Endothelial cell (in vitro differentiated cells): ENCODE measurements at regions not wholly inside any gene's neighbourhood (a gene's known extent, or its start where the extent isn't known, plus 50 kb on each side); places are given as distances from the start of the nearest gene placed in this dataset.

Source experiments
- DNase-seq: peaks from one replicate; pipeline ENCODE4 v3.0.0; 2021; ENCODE audit warnings: low spot score
- H3K27ac Mint-ChIP-seq: one replicate; pipeline ENCODE4 v1.8.0; 2021; ENCODE audit warnings: mixed read lengths, inconsistent platforms; ENCODE audit not compliant: unreplicated experiment
- H3K27me3 Mint-ChIP-seq: one replicate; pipeline ENCODE4 v1.8.0; 2021; ENCODE audit warnings: mild to moderate bottlenecking, moderate library complexity, mixed read lengths, inconsistent platforms; ENCODE audit not compliant: unreplicated experiment
- H3K36me3 Mint-ChIP-seq: one replicate; pipeline ENCODE4 v1.8.0; 2021; ENCODE audit warnings: mild to moderate bottlenecking, low read depth, mixed read lengths, inconsistent platforms; ENCODE audit not compliant: unreplicated experiment
- H3K4me1 Mint-ChIP-seq: one replicate; pipeline ENCODE4 v1.8.0; 2021; ENCODE audit warnings: mild to moderate bottlenecking, mixed read lengths, inconsistent platforms; ENCODE audit not compliant: unreplicated experiment
- H3K4me3 Mint-ChIP-seq: one replicate; pipeline ENCODE4 v1.8.0; 2021; ENCODE audit warnings: mild to moderate bottlenecking, mixed read lengths, inconsistent platforms; ENCODE audit not compliant: unreplicated experiment
- H3K9me3 Mint-ChIP-seq: one replicate; pipeline ENCODE4 v1.8.0; 2021; ENCODE audit warnings: mixed read lengths, inconsistent platforms; ENCODE audit not compliant: unreplicated experiment
- TF ChIP-seq, protein P1 (sequence below): fragments of 200-600 bp; sonication (generic); IDR thresholded peaks from one replicate; pipeline ENCODE4 v1.5.0; 2021; ENCODE audit warnings: antibody characterized with exemption; ENCODE audit not compliant: unreplicated experiment

DNA sequence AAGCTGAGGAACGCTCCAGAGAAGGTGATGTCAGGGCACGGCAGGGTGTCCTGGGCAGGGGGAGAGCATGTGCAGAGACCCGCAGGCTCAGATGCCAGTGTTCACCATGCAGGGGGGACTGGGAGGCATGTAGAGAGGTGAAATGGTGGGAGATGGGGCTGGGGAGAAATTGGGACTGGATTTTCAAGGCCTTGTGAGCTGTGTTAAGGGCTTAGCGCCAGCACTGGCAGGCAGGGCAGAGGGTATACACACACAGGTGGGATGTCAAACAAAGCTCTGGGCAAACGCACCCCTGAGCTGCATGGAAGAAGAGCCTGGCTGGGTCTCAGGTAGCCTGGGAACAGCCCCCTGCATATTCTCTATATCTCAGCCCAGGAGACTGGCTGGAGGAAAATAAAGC is 282.7 kb downstream of the SHQ1 start:
- TF ChIP-seq, protein P1, sequence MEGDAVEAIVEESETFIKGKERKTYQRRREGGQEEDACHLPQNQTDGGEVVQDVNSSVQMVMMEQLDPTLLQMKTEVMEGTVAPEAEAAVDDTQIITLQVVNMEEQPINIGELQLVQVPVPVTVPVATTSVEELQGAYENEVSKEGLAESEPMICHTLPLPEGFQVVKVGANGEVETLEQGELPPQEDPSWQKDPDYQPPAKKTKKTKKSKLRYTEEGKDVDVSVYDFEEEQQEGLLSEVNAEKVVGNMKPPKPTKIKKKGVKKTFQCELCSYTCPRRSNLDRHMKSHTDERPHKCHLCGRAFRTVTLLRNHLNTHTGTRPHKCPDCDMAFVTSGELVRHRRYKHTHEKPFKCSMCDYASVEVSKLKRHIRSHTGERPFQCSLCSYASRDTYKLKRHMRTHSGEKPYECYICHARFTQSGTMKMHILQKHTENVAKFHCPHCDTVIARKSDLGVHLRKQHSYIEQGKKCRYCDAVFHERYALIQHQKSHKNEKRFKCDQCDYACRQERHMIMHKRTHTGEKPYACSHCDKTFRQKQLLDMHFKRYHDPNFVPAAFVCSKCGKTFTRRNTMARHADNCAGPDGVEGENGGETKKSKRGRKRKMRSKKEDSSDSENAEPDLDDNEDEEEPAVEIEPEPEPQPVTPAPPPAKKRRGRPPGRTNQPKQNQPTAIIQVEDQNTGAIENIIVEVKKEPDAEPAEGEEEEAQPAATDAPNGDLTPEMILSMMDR, result no peak
- H3K4me3 Mint-ChIP-seq, result no peak overlapping the region
- H3K4me1 Mint-ChIP-seq, result peaks cover 12% of the 10 kb centered on the region

DNA sequence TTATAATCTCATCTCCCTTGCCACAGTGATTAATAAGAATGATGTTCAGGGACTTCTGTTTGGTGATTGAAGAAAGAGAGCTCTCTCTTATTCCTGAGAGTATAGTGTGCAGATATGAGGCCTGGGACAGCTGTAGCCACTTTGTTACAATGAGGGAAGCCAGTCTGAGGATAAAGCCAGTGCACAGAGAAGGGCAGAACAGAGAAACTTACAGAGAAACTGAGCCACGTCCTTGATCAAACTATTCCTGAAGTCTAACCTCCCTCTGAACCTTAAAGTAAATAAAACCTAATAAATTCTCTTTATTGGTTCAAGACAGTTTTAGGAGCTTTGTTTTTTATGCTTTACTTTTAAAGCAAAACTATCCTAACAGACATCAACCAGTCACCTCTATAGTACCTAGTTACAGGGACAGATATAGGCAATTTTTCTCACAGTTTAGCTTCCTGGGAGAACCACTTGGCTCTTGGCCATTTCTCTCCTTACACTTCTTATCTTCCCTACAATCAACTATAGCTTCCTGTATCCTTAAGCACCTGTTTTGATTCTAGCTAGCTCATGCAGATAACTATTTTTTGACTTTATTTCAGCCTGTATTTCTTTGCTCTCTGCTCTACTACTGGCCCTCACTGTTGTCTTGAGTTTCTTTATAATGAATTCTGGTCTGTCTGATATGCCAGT is 284.4 kb downstream of the SHQ1 start:
- Mint-ChIP-seq H3K27me3 (no peaks in the 10 kb centered on the region), H3K4me3 (no peak overlapping the region), H3K9me3 (peaks cover 5% of the 10 kb centered on the region), H3K4me1 (peaks cover 12% of the 10 kb centered on the region), H3K36me3 (peaks cover 5% of the 10 kb centered on the region), H3K27ac (no peak overlapping the region)
- TF ChIP-seq, protein P1, result no peak
- no peak for DNase-seq

More for the DNA sequence above, 282.7 kb downstream of the SHQ1 start:
- peaks cover 5% of the 10 kb centered on the region for H3K9me3 Mint-ChIP-seq
- peaks cover 5% of the 10 kb centered on the region for H3K36me3 Mint-ChIP-seq
- DNase-seq, result no peak
- no peaks in the 10 kb centered on the region for H3K27me3 Mint-ChIP-seq
- H3K27ac Mint-ChIP-seq, result no peak overlapping the region

DNA sequence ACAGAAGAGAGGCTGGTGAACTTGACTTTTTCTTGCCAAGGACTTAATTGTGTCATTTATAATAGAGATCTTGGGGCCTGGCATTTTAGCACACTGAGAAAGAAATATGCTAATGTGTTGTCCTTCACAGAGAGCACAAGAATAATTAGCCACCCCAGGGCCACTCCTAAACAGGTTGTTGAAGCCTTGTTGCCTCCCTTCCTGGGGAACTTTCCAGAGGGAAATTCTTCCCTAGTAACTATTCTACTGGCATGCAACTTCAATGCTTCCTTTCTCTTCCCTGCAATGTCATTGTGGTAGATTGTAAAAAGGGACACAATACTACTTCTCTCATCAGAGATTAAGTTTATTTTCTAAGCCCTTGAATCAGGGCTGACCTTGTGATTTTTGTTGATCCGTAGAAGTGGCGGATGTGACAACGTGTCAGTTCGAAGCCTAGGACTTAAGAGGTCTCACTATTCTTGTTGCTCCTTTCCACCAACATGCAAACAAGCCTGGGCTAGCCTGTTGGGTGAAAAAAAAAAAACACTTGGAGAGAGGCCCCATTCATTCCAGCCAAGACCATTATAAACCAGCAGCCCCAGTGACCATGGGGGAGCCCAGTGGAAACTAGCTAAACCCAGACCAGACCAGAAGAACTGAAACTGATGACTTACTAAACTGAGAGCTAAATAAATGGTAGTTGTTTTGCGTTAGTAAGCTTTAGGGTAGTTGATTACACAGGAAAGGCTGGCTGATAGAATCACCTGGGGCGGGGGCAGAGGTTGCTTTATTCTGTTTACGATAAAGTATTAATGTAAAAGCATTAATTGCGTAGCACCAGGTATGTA is 287.2 kb downstream of the SHQ1 start:
- Mint-ChIP-seq H3K9me3 (peaks cover 9% of the 10 kb centered on the region), H3K27me3 (peaks cover 3% of the 10 kb centered on the region), H3K4me1 (peaks cover 8% of the 10 kb centered on the region), H3K27ac (peak overlapping the region; percentile 41), H3K36me3 (peaks cover 10% of the 10 kb centered on the region), H3K4me3 (no peak overlapping the region)
- TF ChIP-seq, protein P1, result no peak
- DNase-seq, result no peak

DNA sequence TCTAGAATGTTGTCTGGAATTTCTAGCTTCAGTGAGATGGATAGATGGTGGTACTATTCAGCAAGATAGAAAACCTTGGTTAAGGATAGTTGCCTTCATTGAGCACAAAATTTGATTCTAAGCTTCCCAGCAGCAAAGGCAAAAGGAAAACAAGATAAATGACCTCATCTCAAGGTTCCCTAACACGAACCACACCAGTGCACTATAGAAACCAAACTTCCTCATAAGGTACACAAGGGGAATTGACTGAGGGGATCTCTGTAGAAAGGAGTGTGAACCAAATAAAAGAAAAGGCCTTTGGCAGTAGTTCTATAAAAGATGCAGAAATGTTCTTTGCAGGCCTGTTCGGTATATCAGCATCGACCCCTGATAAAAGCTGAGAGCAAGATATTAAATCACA is 288.9 kb downstream of the SHQ1 start:
- H3K4me1 Mint-ChIP-seq, result peaks cover 6% of the 10 kb centered on the region
- TF ChIP-seq, protein P1, result no peak
- no peak overlapping the region for H3K27ac Mint-ChIP-seq
- H3K9me3 Mint-ChIP-seq, result peaks cover 9% of the 10 kb centered on the region
- H3K27me3 Mint-ChIP-seq, result peaks cover 3% of the 10 kb centered on the region
- peaks cover 13% of the 10 kb centered on the region for H3K36me3 Mint-ChIP-seq
- H3K4me3 Mint-ChIP-seq, result no peak overlapping the region
- no peak for DNase-seq

DNA sequence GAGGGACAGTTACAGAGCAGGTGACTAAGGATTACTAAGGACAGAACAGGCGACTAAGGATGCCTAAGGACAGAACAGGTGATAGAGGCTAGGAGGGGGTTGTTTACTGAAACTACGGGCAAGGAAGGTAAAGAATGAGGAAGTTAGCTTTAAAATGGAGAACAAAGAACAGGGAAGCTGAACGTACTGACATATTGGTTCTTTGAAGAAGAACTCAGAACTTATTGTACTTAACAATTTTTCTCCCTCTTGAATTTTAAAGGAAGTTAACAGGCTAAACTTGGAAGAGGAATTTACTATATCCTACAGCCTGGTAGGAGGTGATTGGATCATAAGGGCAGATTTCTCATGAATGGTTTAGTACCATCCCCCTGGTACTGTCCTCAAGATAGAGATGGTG is 290.2 kb downstream of the SHQ1 start:
- H3K9me3 Mint-ChIP-seq, result peaks cover 9% of the 10 kb centered on the region
- TF ChIP-seq, protein P1, result no peak
- H3K27me3 Mint-ChIP-seq, result peaks cover 3% of the 10 kb centered on the region
- peaks cover 6% of the 10 kb centered on the region for H3K4me1 Mint-ChIP-seq
- H3K27ac Mint-ChIP-seq, result no peak overlapping the region
- DNase-seq, result no peak
- peaks cover 13% of the 10 kb centered on the region for H3K36me3 Mint-ChIP-seq
- H3K4me3 Mint-ChIP-seq, result no peak overlapping the region
